ENCODE measurements at regions not wholly inside any gene's neighbourhood (a gene's known extent, or its start where the extent isn't known, plus 50 kb on each side); places are given as distances from the start of the nearest gene placed in this dataset.

DNA sequence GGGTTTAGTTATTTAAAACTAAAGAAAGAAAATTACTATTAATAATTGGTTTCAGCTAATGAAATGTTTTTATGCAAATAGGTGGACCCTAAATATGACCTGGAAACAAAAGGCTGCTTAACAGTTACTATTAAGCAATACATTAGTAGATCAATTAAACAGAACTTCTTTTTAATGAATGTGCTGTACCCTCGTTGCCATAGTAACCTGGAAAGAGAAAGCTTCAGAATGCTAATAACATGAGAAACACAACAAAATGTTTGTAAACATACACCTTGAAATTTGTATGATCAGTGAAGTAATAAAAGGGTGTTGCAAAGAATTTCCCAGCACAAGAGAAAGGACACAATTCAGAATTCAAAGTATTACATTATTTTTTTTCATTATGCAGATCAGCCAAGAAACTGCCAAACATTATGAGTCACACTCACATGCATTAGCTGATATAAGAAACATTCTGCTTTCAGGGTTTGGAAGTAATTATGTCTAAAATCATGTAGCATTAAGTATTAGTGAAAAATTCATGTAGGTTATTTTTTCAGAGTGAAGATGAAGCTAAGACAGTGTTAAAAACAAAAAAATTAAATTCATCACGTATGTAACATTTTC, 348.3 kb downstream of the ISL1 start:
- Histone ChIP-seq H4K20me1 (ENCODE audit: insufficient read depth, low read length) (no peaks in the 10 kb centered on the region), H3K9me2 (replicated peaks; ENCODE audit: insufficient read depth, low read length) (no peaks in the 10 kb centered on the region), H3K79me2 (ENCODE audit: low read length) (no peaks in the 10 kb centered on the region), H3K36me3 (replicated peaks; ENCODE audit: insufficient read depth, low read length) (no peaks in the 10 kb centered on the region), H3K27ac (ENCODE audit: low read length) (no peak overlapping the region), H3K4me2 (ENCODE audit: low read depth, low read length) (no peak overlapping the region), H2AFZ (ENCODE audit: low read length) (no peak overlapping the region), H3K4me3 (ENCODE audit: low read length) (no peak overlapping the region), H3K9me3 (replicated peaks; ENCODE audit: insufficient read depth, low read length) (no peaks in the 10 kb centered on the region), H3K9ac (ENCODE audit: low read length) (no peak overlapping the region), H3K27me3 (replicated peaks; ENCODE audit: insufficient read depth, low read length) (no peaks in the 10 kb centered on the region), H3F3A (ENCODE audit: insufficient read depth, low read length) (no peaks in the 10 kb centered on the region), H3K4me1 (ENCODE audit: low read length) (no peaks in the 10 kb centered on the region)
- TF ChIP-seq EZH2 (optimal IDR thresholded peaks at IDR 0.05; ENCODE audit: low read depth, low read length) (no peak), EZH2phosphoT487 (IDR thresholded peaks at IDR 0.05; ENCODE audit: low read length) (no peak)
- TF ChIP-seq, protein P1, sequence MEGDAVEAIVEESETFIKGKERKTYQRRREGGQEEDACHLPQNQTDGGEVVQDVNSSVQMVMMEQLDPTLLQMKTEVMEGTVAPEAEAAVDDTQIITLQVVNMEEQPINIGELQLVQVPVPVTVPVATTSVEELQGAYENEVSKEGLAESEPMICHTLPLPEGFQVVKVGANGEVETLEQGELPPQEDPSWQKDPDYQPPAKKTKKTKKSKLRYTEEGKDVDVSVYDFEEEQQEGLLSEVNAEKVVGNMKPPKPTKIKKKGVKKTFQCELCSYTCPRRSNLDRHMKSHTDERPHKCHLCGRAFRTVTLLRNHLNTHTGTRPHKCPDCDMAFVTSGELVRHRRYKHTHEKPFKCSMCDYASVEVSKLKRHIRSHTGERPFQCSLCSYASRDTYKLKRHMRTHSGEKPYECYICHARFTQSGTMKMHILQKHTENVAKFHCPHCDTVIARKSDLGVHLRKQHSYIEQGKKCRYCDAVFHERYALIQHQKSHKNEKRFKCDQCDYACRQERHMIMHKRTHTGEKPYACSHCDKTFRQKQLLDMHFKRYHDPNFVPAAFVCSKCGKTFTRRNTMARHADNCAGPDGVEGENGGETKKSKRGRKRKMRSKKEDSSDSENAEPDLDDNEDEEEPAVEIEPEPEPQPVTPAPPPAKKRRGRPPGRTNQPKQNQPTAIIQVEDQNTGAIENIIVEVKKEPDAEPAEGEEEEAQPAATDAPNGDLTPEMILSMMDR (IDR thresholded peaks at IDR 0.05; ENCODE audit: low read length) = no peak
- DNase-seq = no peak

DNA sequence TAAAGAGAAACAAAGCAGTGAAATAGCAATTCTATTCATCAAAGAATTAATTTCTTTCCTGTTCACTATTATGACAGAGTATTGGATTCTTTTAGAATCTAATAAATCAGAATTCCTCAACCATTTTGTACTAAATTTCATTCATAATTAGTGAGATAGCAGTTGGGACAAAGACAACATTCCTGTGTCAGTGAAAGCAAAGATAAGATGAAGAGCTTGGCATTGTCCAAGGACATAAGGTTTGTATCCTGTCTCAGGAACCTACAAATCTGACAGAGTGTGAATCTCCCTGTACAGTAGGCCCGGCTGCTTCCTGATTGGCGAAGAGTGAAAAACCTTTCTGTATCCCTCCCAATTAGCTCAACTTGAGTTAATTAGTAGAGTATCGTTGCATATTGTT, 349.1 kb downstream of the ISL1 start:
- no peaks in the 10 kb centered on the region for H3K4me1 ChIP-seq (ENCODE audit: low read length)
- no peak overlapping the region for H3K4me3 ChIP-seq (ENCODE audit: low read length)
- TF ChIP-seq, protein P1 (IDR thresholded peaks at IDR 0.05; ENCODE audit: low read length) = no peak
- TF ChIP-seq EZH2phosphoT487 (IDR thresholded peaks at IDR 0.05; ENCODE audit: low read length) (no peak), EZH2 (optimal IDR thresholded peaks at IDR 0.05; ENCODE audit: low read depth, low read length) (no peak)
- no peaks in the 10 kb centered on the region for H3K36me3 ChIP-seq (replicated peaks; ENCODE audit: insufficient read depth, low read length)
- no peak for DNase-seq
- no peak overlapping the region for H3K4me2 ChIP-seq (ENCODE audit: low read depth, low read length)
- no peak overlapping the region for H2AFZ ChIP-seq (ENCODE audit: low read length)
- no peak overlapping the region for H3K9ac ChIP-seq (ENCODE audit: low read length)
- H3K27me3 ChIP-seq (replicated peaks; ENCODE audit: insufficient read depth, low read length) = no peaks in the 10 kb centered on the region
- H3K9me2 ChIP-seq (replicated peaks; ENCODE audit: insufficient read depth, low read length) = no peaks in the 10 kb centered on the region
- no peaks in the 10 kb centered on the region for H3F3A ChIP-seq (ENCODE audit: insufficient read depth, low read length)
- H4K20me1 ChIP-seq (ENCODE audit: insufficient read depth, low read length) = no peaks in the 10 kb centered on the region
- no peaks in the 10 kb centered on the region for H3K9me3 ChIP-seq (replicated peaks; ENCODE audit: insufficient read depth, low read length)
- no peak overlapping the region for H3K27ac ChIP-seq (ENCODE audit: low read length)
- no peaks in the 10 kb centered on the region for H3K79me2 ChIP-seq (ENCODE audit: low read length)

DNA sequence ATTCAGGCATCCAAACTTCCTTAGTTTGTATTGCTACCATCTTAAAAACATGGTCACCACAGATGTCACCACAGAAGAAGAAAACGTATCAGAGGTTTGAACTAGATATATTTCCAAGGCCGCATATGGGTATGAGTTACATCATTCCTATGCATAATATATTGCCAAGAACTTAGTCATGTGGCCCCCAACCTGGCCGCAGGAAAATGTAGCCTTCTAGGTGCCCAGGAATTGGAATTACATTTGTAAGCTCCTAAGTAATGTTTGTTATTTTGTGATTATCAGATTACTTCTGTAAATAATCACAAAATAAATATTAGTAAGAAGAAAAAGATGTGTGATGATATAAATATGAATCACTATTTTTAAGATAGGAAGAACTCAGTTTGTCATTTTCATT, 351.4 kb downstream of the ISL1 start:
- Histone ChIP-seq H3K27me3 (replicated peaks; ENCODE audit: insufficient read depth, low read length) (no peaks in the 10 kb centered on the region), H3K4me1 (ENCODE audit: low read length) (no peaks in the 10 kb centered on the region), H3K4me3 (ENCODE audit: low read length) (no peak overlapping the region), H3K36me3 (replicated peaks; ENCODE audit: insufficient read depth, low read length) (no peaks in the 10 kb centered on the region), H3K27ac (ENCODE audit: low read length) (no peak overlapping the region), H3K9me2 (replicated peaks; ENCODE audit: insufficient read depth, low read length) (no peaks in the 10 kb centered on the region), H3K9ac (ENCODE audit: low read length) (no peak overlapping the region), H4K20me1 (ENCODE audit: insufficient read depth, low read length) (no peaks in the 10 kb centered on the region), H3K4me2 (ENCODE audit: low read depth, low read length) (no peak overlapping the region), H3K9me3 (replicated peaks; ENCODE audit: insufficient read depth, low read length) (no peaks in the 10 kb centered on the region), H2AFZ (ENCODE audit: low read length) (no peak overlapping the region), H3K79me2 (ENCODE audit: low read length) (no peaks in the 10 kb centered on the region), H3F3A (ENCODE audit: insufficient read depth, low read length) (no peaks in the 10 kb centered on the region)
- TF ChIP-seq EZH2phosphoT487 (IDR thresholded peaks at IDR 0.05; ENCODE audit: low read length) (no peak), EZH2 (optimal IDR thresholded peaks at IDR 0.05; ENCODE audit: low read depth, low read length) (no peak)
- TF ChIP-seq, protein P1 (IDR thresholded peaks at IDR 0.05; ENCODE audit: low read length) = no peak
- DNase-seq = no peak
